ENCODE measurements at regions not wholly inside any gene's neighbourhood (a gene's known extent, or its start where the extent isn't known, plus 50 kb on each side); places are given as distances from the start of the nearest gene placed in this dataset.

DNA sequence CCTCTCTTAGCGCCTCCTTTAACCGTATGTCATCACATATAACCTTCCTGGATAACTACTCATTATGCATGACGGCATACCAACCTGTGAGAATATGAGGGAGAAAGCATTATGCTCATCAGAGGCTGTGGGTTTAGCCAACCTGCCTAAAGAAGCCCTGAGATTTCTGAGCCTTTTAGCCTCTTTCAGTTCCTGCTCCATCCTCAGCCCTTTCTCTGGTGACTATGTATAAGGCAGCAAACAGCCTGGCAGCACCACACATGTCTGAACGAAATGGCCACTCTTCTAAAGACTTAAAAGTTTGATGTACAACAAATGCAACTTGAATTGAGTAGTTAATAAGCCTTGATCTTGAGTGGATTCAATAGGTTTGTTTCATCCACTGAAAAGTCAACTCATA lies 64.8 kb upstream of the SOX5 start:
- no peaks in the 10 kb centered on the region for H3K27me3 ChIP-seq
- 83% methylated on average over 4 of the region's 4 CpGs for WGBS (ENCODE audit: low lambda C conversion rate, missing lambda C conversion rate)
- H3K4me2 ChIP-seq, result no peak overlapping the region
- H3K27ac ChIP-seq, result no peak overlapping the region
- no peaks in the 10 kb centered on the region for H3K4me1 ChIP-seq (ENCODE audit: insufficient read depth)
- no peaks in the 10 kb centered on the region for H3K36me3 ChIP-seq (replicated peaks; ENCODE audit: insufficient read depth, low read depth)
- DNase-seq (ENCODE audit: low spot score), result no peak
- no peaks in the 10 kb centered on the region for H4K20me1 ChIP-seq (ENCODE audit: insufficient read depth, poor library complexity, severe bottlenecking)
- no peak for TF ChIP-seq EZH2 (IDR thresholded peaks at IDR 0.05; ENCODE audit: borderline replicate concordance)
- no peak for TF ChIP-seq CTCF (IDR thresholded peaks at IDR 0.05; ENCODE audit: poor library complexity)
- TF ChIP-seq EZH2phosphoT487 (IDR thresholded peaks at IDR 0.05; ENCODE audit: low read depth, severe bottlenecking, unreplicated experiment), result no peak
- H3K9me3 ChIP-seq (ENCODE audit: low read depth), result no peaks in the 10 kb centered on the region
- H2AFZ ChIP-seq, result no peak overlapping the region
- no peak overlapping the region for H3K4me3 ChIP-seq
- H3K79me2 ChIP-seq, result no peaks in the 10 kb centered on the region
- H3K9me2 ChIP-seq (replicated peaks; ENCODE audit: insufficient read depth), result no peaks in the 10 kb centered on the region

DNA sequence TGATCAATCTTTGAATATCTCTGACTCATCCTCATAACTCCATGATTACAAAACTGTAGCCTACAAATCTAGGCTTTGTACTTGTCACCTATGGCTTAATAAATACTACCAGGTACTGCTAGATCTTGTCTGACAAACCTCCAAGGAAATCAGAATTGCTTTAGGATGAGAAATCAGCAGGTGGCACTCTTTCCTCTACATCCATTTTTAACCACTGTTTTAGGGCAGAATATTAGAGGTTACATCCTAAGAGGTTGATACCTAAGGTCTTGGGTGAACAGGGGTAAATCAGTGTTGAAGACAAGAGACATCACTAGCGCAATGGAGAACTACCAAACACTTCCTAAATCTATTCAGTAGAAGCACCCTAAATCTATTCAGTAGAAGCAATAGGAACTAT lies 63.1 kb upstream of the SOX5 start:
- DNase-seq (ENCODE audit: low spot score), result peak; percentile 10
- Histone ChIP-seq H3K9me2 (replicated peaks; ENCODE audit: insufficient read depth) (no peaks in the 10 kb centered on the region), H3K27ac (no peak overlapping the region), H3K36me3 (replicated peaks; ENCODE audit: insufficient read depth, low read depth) (no peaks in the 10 kb centered on the region), H4K20me1 (ENCODE audit: insufficient read depth, poor library complexity, severe bottlenecking) (no peaks in the 10 kb centered on the region), H3K4me2 (no peak overlapping the region), H3K4me1 (ENCODE audit: insufficient read depth) (no peaks in the 10 kb centered on the region), H2AFZ (no peak overlapping the region), H3K27me3 (no peaks in the 10 kb centered on the region), H3K9me3 (ENCODE audit: low read depth) (no peaks in the 10 kb centered on the region), H3K4me3 (no peak overlapping the region), H3K79me2 (no peaks in the 10 kb centered on the region)
- TF ChIP-seq CTCF (IDR thresholded peaks at IDR 0.05; ENCODE audit: poor library complexity) (peak; percentile 33), EZH2 (IDR thresholded peaks at IDR 0.05; ENCODE audit: borderline replicate concordance) (no peak), EZH2phosphoT487 (IDR thresholded peaks at IDR 0.05; ENCODE audit: low read depth, severe bottlenecking, unreplicated experiment) (no peak)
- WGBS (ENCODE audit: low lambda C conversion rate, missing lambda C conversion rate), result 100% methylated on average over 1 of the region's 1 CpG

DNA sequence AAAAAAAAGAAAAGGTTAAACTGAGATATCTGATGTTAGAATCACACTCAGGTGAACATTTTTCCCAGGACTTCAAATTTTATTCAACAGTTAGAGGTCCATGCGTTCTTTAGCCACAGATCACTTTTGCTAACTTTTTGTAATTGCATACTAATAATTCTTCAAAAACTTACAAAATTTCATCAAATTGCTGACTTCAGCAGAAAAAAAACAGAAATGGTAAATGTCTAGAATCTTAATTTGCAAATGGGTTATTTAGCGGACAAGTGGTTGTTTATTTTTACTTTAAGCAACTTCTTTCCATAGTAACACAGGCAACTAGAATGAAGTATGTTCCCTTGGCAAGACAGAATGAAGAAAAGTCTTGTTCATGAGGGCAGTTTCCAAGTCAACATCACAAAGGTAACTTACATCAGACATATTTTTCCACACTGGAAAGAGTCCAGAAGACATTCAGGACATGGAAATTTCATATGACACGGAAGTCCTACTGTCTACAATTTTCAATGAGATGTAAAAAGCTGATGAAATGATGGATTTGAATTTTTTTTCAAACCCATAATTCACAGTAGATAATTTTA lies 62.5 kb upstream of the SOX5 start:
- Histone ChIP-seq H3K36me3 (replicated peaks; ENCODE audit: insufficient read depth, low read depth) (no peaks in the 10 kb centered on the region), H4K20me1 (ENCODE audit: insufficient read depth, poor library complexity, severe bottlenecking) (no peaks in the 10 kb centered on the region), H3K4me2 (no peak overlapping the region), H3K9me3 (ENCODE audit: low read depth) (no peaks in the 10 kb centered on the region), H3K79me2 (no peaks in the 10 kb centered on the region), H3K4me3 (no peak overlapping the region), H2AFZ (no peak overlapping the region), H3K27ac (no peak overlapping the region), H3K4me1 (ENCODE audit: insufficient read depth) (no peaks in the 10 kb centered on the region), H3K27me3 (no peaks in the 10 kb centered on the region), H3K9me2 (replicated peaks; ENCODE audit: insufficient read depth) (no peaks in the 10 kb centered on the region)
- no peak for TF ChIP-seq EZH2 (IDR thresholded peaks at IDR 0.05; ENCODE audit: borderline replicate concordance)
- TF ChIP-seq CTCF (IDR thresholded peaks at IDR 0.05; ENCODE audit: poor library complexity), result no peak
- no peak for TF ChIP-seq EZH2phosphoT487 (IDR thresholded peaks at IDR 0.05; ENCODE audit: low read depth, severe bottlenecking, unreplicated experiment)
- 93% methylated on average over 3 of the region's 3 CpGs for WGBS (ENCODE audit: low lambda C conversion rate, missing lambda C conversion rate)
- no peak for DNase-seq (ENCODE audit: low spot score)

GRCh38 chr12:24008166-24008565 lies 58.7 kb upstream of the SOX5 start:
- no peak overlapping the region for H3K27ac ChIP-seq
- no peak overlapping the region for H3K4me3 ChIP-seq
- H3K27me3 ChIP-seq, result no peaks in the 10 kb centered on the region
- no peaks in the 10 kb centered on the region for H3K9me2 ChIP-seq (replicated peaks; ENCODE audit: insufficient read depth)
- H3K79me2 ChIP-seq, result no peaks in the 10 kb centered on the region
- no peaks in the 10 kb centered on the region for H4K20me1 ChIP-seq (ENCODE audit: insufficient read depth, poor library complexity, severe bottlenecking)
- no peak overlapping the region for H2AFZ ChIP-seq
- H3K4me1 ChIP-seq (ENCODE audit: insufficient read depth), result no peaks in the 10 kb centered on the region
- no peak overlapping the region for H3K4me2 ChIP-seq
- 85% methylated on average over 2 of the region's 2 CpGs for WGBS (ENCODE audit: low lambda C conversion rate, missing lambda C conversion rate)
- TF ChIP-seq EZH2 (IDR thresholded peaks at IDR 0.05; ENCODE audit: borderline replicate concordance), result no peak
- TF ChIP-seq CTCF (IDR thresholded peaks at IDR 0.05; ENCODE audit: poor library complexity), result no peak
- TF ChIP-seq EZH2phosphoT487 (IDR thresholded peaks at IDR 0.05; ENCODE audit: low read depth, severe bottlenecking, unreplicated experiment), result no peak
- no peaks in the 10 kb centered on the region for H3K9me3 ChIP-seq (ENCODE audit: low read depth)
- no peak for DNase-seq (ENCODE audit: low spot score)
- no peaks in the 10 kb centered on the region for H3K36me3 ChIP-seq (replicated peaks; ENCODE audit: insufficient read depth, low read depth)
